HG02642 (cell line): ENCODE measurements at regions not wholly inside any gene's neighbourhood (a gene's known extent, or its start where the extent isn't known, plus 50 kb on each side); places are given as distances from the start of the nearest gene placed in this dataset.
A peak's percentile ranks its signal among the peaks of the same experiment; 100 is the strongest.
"Not testable (repeated sequence)": the region's sequence is repeated elsewhere in the genome, so short reads cannot be mapped to it uniquely, and the experiment has no call there.

Experiments used
- ATAC-seq: cut with Tn5 transposase; IDR thresholded peaks from one replicate; pipeline ENCODE4 v1.9.1; 2021; ENCODE audit warnings: mild to moderate bottlenecking; ENCODE audit not compliant: unreplicated experiment, poor library complexity

DNA sequence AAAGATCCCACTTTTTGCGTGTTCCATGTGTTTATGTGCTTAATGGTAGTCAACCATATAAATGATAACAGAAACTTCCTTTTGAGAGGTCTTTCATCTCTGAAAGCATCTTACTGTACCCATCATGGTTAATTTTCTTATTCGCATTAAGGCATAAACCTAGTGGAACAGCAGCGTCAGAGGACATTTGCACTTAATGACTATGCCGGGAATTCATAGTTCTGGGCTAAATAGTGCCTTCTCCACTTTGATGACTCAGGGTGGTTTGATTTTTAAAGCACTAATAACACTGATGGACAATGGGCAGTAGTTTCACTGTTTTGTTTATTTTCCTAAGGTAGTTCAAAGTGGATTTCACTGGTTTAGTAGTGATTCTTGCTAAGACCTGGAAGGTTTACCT lies 455.3 kb downstream of the DIPK2A start:
- ATAC-seq, result no peak

GRCh38 chr3:144429719-144430121 lies 458.1 kb downstream of the DIPK2A start:
- peak; percentile 62 for ATAC-seq

GRCh38 chr3:144431134-144431533 lies 459.5 kb downstream of the DIPK2A start:
- ATAC-seq, result peak; percentile 48

GRCh38 chr3:144433006-144433405 lies 461.4 kb downstream of the DIPK2A start:
- no peak for ATAC-seq

GRCh38 chr3:144437989-144438388 lies 466.4 kb downstream of the DIPK2A start:
- peak; percentile 72 for ATAC-seq

- no peak for ATAC-seq
Measured at GRCh38 chr3:144444061-144444460, 472.4 kb downstream of the DIPK2A start.

GRCh38 chr3:144444546-144444945 lies 472.9 kb downstream of the DIPK2A start:
- ATAC-seq, result no peak

GRCh38 chr3:144455841-144456440 lies 484.3 kb downstream of the DIPK2A start:
- no peak for ATAC-seq

GRCh38 chr3:144457758-144458157 lies 486.1 kb downstream of the DIPK2A start:
- no peak for ATAC-seq

DNA sequence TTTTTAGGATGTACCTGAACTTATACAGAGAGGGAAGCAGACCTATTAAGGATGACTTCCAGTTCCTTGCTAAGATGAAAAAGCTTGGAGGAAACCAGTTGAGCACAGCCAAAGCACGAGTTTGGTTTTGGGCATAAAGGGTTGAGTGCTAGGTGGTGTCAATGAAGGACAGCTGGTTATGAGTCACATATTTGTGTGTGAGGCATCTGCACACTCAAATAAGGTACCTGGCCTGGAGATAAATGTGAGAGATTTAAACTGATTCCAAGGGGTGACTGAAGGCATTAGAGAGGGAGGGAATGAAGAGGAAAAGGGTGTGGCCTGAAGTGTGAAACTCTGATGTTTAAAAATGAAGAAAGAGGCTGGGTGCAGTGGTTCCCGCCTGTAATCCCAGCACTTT lies 486.7 kb downstream of the DIPK2A start:
- ATAC-seq, result no peak

- ATAC-seq, result no peak
Measured at GRCh38 chr3:144462337-144462736, 490.7 kb downstream of the DIPK2A start.

DNA sequence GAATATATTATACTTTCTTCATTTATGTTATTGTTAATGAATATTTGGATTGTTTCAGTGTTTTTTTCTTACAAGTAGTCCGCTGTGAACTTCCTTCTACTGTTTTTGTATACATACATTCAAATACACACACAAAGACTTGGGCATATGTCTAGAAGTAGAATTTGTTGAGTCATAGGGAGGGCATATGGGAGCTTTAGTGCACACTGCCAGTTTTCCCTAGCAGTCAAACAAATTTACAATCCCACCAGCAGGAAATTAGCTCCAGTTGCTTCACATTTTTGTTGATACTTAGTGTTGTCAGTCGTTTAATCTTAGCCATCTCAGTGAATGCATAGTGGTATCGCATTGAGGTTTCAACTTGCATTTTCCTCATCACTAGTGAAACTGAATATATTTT lies 492.3 kb downstream of the DIPK2A start:
- no peak for ATAC-seq

GRCh38 chr3:144466114-144466513 lies 494.5 kb downstream of the DIPK2A start:
- ATAC-seq, result no peak

DNA sequence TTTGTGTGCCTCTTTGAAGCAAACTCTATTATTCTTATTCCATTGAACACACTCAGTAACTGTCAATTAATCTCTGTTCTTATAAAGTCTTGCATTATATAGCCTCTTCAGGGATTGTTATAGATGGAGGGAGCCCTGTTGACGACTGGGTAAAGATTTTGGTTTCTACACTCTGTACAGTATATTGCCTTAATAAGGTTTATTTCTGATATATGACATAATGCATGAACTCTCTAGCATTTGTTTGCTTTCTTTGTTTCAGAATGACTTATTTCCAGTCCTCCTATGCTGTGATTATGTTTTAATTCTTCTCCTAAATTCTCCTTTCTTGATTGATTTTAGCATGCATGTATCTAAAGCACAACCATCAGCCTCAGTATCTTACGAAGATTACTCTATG lies 494.9 kb downstream of the DIPK2A start:
- no peak for ATAC-seq

DNA sequence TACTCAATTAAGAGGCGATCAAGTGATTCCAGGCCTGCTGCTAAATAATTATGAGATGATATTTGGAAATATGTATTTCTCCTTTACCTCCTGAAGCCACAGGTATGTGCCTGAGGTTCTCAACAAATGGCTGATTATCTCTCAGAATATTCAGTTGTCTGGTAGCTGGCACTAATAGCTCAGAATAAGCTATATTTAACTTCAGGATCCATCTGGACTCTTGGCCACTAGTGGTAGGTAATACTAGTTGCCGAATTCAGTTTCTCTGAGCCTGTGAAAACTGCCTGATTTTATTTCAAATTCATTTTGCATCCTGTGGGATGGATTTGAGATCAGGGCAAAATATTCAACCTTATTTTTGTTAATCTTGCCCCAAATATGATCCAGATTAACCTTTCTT lies 499.0 kb downstream of the DIPK2A start:
- ATAC-seq, result no peak

GRCh38 chr3:144477593-144477992 lies 506.0 kb downstream of the DIPK2A start:
- no peak for ATAC-seq

GRCh38 chr3:144480416-144480919 lies 508.8 kb downstream of the DIPK2A start:
- no peak for ATAC-seq

DNA sequence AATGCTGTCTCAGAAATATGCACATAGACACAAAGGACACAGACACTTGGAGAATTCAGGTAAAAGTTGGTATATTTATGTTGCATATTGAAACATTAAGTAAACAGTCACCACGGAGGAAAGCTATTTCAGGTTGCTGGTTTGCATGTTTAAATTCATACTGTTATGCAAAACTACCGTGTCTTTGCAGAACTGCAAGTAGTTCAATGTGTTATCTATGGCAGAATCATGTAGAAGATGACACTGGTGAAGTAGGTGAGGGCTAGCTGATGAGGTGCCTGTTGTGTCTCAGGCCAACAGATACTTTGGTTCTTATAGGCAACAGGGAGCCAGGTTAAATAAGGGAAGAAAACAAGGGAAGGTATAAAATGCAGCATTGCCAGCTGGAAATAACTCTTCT lies 511.3 kb downstream of the DIPK2A start:
- ATAC-seq, result no peak

DNA sequence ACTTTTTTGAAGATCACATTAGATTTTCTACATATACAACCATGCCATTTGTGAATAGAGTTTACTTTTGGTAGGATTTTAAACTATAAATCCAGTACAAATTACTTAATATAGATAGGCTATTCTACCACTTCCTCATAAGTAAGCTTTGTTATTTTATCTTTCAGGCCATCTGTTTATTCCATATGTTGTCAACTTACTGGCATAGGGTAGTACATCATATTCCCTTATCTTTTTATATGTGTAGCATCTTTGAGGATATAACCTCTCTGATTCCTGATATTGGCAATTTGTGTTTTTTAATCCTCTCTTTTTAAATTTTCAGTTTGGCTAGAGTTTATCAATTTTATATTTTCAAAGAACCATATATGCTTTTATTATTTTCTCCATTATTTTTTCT lies 515.4 kb downstream of the DIPK2A start:
- ATAC-seq, result no peak

DNA sequence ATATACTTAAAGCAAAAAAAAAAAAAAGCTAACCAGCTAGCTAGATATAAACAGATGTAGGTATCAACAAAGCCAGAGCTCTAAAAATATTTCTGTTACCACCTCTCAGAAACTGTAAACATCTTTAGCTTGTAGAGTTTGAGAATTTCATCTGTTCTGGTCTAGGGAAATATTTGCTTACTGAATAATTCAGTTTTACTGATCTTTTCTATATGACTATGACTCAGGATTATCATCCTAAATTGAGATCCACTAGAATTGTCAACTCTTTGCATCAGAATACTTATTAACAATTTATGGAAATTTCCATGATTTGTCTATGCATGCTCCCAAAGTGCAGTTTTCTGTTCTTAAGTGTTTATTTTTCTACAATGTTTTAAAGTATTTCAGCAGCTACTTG lies 517.3 kb downstream of the DIPK2A start:
- no peak for ATAC-seq

- ATAC-seq, result no peak
Measured at GRCh38 chr3:144491333-144491732, 519.7 kb downstream of the DIPK2A start.

GRCh38 chr3:144494651-144495050 lies 523.0 kb downstream of the DIPK2A start:
- ATAC-seq, result not testable (repeated sequence)
